Motor neuron (in vitro differentiated cells): ENCODE measurements at regions not wholly inside any gene's neighbourhood (a gene's known extent, or its start where the extent isn't known, plus 50 kb on each side); places are given as distances from the start of the nearest gene placed in this dataset.

Source experiments
- ATAC-seq, 8 experiments: fragments of 200-7000 bp; cut with Tn5 transposase; replicated peaks in 6 of 8; 2 replicates each; pipeline ENCODE4 v1.8.0; 2021; ENCODE audit warnings: mild to moderate bottlenecking in 8 of 8, moderate library complexity in 8 of 8
- H3K27ac ChIP-seq, 2 donors: fragments of 250-450 bp; sonication (Bioruptor Pico); 2 replicates each; pipeline ENCODE4 v1.9.0; 2021; ENCODE audit warnings: antibody characterized with exemption in 2 of 2, mild to moderate bottlenecking in 2 of 2, moderate library complexity in 1 of 2
- H3K4me1 ChIP-seq, 2 donors: fragments of 250-450 bp; sonication (Bioruptor Pico); replicated peaks in 1 of 2; 2 replicates each; pipeline ENCODE4 v1.6.1; 2021; ENCODE audit warnings: antibody characterized with exemption in 2 of 2, mild to moderate bottlenecking in 2 of 2, moderate library complexity in 1 of 2
- H3K4me3 ChIP-seq, 5 donors: fragments of 250-450 bp; sonication (Bioruptor Pico); 2 replicates each; pipeline ENCODE4 v1.9.0; 2021; ENCODE audit warnings: antibody characterized with exemption in 5 of 5, mild to moderate bottlenecking in 5 of 5, moderate library complexity in 4 of 5
- WGBS, 10 experiments: fragments of 450-650 bp; shearing (Covaris generic); methylation state at CpG; one replicate each; pipeline ENCODE4 v1.0.0; 2022; 5-methylcytosine and 5-hydroxymethylcytosine counted together
- in situ Hi-C, 9 experiments: fragments of 400-800 bp; cut with MboI; loops; one replicate each; pipeline ENCODE4 v1.15.0; 2021; ENCODE audit warnings: low sequenced_read_pairs in 9 of 9, low pct_unique_long_range_greater_than_20kb in 2 of 9; ENCODE audit not compliant: unreplicated experiment in 9 of 9

DNA sequence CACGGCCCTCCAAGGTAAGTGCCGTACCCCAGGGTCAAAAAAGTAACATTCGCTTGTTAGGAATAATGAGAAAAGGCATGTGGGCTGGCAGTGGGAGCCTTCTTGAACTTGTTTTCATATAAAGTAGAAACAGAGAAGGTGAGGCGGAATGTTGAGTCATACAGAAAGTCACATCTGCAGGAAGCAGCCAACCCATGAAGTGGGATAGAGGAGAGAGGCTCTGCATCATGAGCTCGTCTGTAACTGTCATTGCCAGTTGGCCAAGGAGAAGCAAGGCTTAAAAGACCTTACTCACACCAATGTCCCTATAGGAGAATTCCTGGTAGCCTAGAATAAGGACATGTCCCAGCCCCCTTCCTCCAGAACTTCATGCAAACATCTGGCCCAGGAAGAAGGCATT is 253.3 kb downstream of the BUD13 start:
- H3K4me3 ChIP-seq: no peak overlapping the region
- in situ Hi-C loops: no loop called here
- 8 to 100% (median 82%) methylated on average over 1 to 5 of the region's 5 CpGs; no CpG with 5 or more reads in 2 of the 10 experiments for whole genome bisulfite sequencing, 10 experiments
- H3K4me1 ChIP-seq: no peaks in the 10 kb centered on the region
- no peak overlapping the region for H3K27ac ChIP-seq
- ATAC-seq: no peak

DNA sequence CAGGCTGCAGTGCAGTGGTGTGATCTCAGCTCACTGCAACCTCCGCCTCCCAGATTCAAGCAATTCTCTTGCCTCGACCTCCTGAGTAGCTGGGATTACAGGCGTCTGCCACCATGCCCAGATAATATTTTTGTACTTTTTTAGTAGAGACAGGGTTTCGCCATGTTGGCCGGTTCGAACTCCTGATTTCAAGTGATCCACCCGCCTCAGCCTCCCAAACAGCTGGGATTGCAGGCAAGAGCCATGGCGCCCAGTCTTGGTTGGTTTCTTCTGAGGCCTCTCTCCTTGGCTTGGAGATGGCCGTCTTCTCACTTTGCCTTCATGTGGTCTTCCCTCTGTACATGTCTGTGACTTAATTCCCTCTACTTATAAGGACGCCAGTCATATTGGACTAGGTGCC is 254.6 kb downstream of the BUD13 start:
- 40 to 100% (median 84%) methylated on average over 1 to 8 of the region's 10 CpGs; no CpG with 5 or more reads in 3 of the 10 experiments for WGBS, 10 experiments
- H3K27ac ChIP-seq: no peak overlapping the region
- no peak overlapping the region for H3K4me3 ChIP-seq
- H3K4me1 ChIP-seq: no peaks in the 10 kb centered on the region
- no peak for ATAC-seq
- in situ Hi-C loops: no loop called here

DNA sequence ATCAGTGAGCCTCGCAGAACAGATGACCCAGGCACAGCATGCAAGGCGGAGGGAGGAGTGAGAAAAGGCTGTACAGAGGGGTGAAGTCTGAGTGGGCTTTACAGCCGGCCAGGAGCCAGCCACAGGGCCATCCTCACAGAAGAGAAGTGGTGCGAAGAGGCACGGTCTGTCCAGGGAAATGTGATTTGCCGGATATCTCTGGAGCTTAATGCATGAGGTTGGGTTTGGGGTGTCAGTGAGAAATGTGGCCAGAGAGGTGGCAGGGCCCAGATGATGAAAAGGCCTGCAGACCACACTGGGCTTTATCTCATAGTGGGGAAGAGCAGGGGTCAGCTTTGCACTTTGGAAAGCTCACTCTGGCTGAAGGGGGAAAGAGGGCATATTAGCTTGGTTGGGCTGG is 255.2 kb downstream of the BUD13 start:
- no peak for ATAC-seq
- in situ Hi-C loops: no loop called here
- no peak overlapping the region for H3K27ac ChIP-seq
- H3K4me1 ChIP-seq: no peaks in the 10 kb centered on the region
- 58 to 100% (median 79%) methylated on average over 2 to 4 of the region's 6 CpGs; no CpG with 5 or more reads in 6 of the 10 experiments for WGBS, 10 experiments
- no peak overlapping the region for H3K4me3 ChIP-seq

DNA sequence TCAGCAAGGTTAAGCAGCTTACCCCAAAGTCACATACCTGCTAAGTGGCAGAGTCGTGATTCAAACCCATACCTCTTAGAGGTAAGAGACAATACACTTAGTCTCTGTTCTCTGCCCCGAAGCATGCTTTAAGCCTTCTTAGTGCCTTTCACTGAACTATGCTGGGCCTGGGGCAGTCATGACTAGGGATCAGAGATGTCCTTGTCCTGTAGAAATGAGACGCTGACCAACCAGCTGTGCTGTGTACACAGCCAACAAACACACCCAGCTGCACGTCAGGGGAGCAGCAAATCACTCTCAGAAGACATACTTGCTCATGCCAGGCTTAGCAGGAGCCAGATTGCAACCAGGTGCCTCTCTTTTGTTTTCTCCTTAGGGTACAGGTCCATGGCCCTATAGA is 255.7 kb downstream of the BUD13 start:
- Histone ChIP-seq H3K27ac (no peak overlapping the region), H3K4me1 (no peaks in the 10 kb centered on the region), H3K4me3 (no peak overlapping the region)
- in situ Hi-C loops: no loop called here
- WGBS, 10 experiments: 0 to 100% (median 78%) methylated on average over 1 to 3 of the region's 4 CpGs; no CpG with 5 or more reads in 4 of the 10 experiments
- no peak for ATAC-seq

DNA sequence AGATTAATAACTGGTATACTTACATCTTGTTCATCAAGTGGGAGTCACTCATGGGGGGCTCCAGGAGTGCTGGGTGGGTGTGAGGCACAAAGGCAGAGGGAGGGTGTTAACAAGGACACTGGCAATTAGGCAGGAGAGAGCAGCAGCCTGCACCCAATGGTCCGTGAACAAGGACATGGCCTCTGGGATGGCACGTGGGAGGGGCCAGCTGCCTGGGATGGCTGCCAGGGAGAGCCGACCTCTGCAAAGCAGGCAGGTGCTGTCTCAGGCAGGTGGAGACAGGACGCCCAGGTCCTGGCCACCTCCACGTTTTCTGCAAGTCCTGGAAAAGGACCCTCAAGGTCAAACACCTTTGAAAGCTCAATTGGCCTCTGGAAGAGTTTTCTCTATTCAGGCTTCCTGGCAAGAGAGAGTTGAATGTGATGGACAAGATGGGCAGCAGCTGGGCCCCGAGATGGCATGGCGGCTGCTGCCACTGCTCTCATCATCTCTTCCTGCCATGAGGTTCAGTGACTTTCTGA is 257.1 kb downstream of the BUD13 start:
- WGBS, 10 experiments: 36 to 100% (median 40%) methylated on average over 1 to 4 of the region's 7 CpGs; no CpG with 5 or more reads in 5 of the 10 experiments
- no peak overlapping the region for H3K27ac ChIP-seq
- in situ Hi-C loops: no loop called here
- no peak overlapping the region for H3K4me3 ChIP-seq
- H3K4me1 ChIP-seq: peaks cover 11 to 13% of the 10 kb centered on the region in 2 donors
- no peak for ATAC-seq

DNA sequence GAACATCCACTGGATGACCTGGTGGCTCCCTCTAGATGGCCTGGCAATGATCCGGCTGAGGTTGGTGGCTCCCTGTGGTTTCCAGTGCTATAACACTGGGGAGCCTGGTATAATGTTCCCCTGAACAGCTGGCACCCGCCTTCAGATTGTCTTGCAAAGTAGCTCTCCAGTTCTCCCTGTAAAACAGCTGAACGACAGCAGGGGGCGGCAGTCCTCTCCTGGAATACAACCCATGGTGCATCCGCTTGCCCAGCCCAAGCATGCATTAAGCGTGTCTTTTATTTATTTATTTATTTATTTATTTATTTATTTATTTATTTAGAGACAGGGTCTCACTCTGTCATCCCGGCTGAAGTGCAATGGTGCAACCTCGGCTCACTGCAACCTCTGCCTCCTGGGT is 258.9 kb downstream of the BUD13 start:
- WGBS, 10 experiments: 17 to 100% (median 86%) methylated on average over 1 to 7 of the region's 8 CpGs; no CpG with 5 or more reads in 2 of the 10 experiments
- in situ Hi-C loops: no loop called here
- H3K4me3 ChIP-seq: no peak overlapping the region
- peaks cover 17 to 21% of the 10 kb centered on the region in 2 donors for H3K4me1 ChIP-seq
- H3K27ac ChIP-seq: no peak overlapping the region
- peak in 3 of 8 experiments; percentile 50 to 53 (median 52) for ATAC-seq

DNA sequence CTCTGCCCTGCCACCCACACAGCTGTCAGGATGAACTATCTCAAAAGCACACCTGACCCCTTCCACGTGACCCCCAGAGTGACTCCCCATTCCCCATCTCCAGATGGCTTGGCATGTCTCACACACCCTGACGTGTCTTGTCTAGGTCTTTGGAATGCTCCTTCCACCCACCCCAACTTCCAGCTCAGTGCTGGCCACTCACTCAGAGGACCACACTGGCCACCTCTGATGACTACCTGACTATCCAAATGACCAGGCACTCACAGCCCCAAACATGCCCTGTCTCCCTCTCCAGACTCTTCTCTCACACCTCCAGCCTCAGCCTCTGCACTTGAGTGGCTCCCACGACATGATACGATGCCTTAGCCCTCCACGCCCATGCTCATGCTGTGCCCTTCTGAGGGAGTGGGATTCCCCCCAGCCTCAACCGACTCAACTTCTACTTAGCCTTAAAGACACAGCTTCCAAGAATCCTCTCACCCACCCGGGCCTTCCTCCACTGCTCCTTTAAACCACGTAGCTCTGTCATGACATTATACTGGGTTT is 259.4 kb downstream of the BUD13 start:
- H3K4me3 ChIP-seq: no peak overlapping the region
- no peak for ATAC-seq
- H3K27ac ChIP-seq: no peak overlapping the region
- WGBS, 10 experiments: 0 to 91% (median 72%) methylated on average over 1 to 7 of the region's 8 CpGs; no CpG with 5 or more reads in 4 of the 10 experiments
- peaks cover 17 to 21% of the 10 kb centered on the region in 2 donors for H3K4me1 ChIP-seq
- in situ Hi-C loops: no loop called here

DNA sequence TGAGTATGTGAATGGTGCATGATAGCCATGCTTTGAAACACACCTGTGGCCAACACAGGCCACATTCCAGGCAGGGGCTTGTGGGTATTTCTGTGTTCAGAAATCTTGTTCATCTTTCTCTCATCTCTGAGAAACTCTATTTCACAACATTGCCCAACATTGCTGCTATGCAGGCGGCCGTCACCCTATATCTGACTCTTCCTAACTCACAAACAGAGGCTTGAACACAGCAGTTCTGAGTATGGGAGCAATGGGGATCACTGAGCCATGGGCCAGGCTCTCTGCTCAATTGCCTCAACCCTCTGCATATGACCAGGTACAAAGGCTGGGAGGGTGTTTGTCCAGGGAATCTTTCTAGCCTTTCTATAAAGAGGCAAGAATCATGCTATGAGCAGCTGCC is 259.9 kb downstream of the BUD13 start:
- Histone ChIP-seq H3K4me1 (peaks cover 17 to 21% of the 10 kb centered on the region in 2 donors), H3K27ac (no peak overlapping the region), H3K4me3 (no peak overlapping the region)
- ATAC-seq: no peak
- 100% methylated on average over 2 of the region's 2 CpGs; no CpG with 5 or more reads in 9 of the 10 experiments for WGBS, 10 experiments
- in situ Hi-C loops: no loop called here

DNA sequence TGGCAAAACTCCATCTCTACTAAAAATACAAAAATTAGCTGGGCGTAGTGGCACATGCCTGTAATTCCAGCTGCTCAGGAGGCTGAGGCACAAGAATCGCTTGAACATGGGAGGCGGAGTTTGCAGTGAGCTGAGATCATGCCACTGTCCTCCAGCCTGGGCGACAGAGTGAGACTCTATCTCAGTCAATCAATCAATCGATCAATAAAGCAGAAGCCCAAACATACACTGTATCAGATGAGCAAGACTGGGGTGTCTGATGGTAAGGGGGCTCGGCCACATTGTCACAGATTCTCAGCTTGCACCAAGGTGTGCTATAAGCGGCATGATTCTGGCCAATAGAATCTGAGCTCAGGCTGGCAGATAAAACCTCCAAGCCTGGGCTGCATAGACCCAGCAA is 261.1 kb downstream of the BUD13 start:
- in situ Hi-C loops: no loop called here

DNA sequence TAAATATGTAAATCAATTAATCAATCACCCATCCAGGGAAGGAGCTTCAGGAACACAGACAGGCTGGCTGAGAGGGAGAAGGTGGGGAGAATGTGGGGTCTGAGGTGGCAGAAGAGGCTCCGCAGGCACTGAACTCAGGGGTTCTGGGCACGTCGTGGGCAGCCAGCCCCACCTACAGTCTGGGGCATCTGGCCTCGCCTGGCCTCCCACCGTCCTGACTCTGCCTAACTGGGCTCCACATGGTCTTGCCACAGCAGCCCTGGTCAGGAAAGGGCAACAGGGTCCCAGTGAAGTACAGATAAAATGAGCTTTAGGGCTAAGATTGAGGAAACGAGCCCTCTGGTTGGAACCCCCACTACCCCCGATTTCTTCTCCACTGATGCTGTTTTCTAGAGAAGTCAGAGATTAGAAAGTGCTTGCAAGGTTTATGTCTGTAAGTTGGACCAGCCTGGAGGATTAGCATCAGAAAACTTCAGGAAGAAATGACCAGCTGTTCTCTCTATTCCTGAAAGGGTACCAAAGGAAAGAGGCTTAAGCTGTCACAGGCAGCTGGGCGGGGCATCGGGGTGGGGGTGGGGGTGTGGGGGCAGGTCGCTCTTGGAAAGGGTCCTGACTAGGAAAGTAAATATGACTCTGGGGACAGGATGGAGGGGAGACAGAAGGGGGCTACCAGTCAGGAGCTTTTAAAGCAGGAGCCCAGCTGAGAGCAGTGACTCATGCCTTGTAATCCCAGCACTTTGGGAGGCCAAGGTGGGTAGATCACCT is 261.7 kb downstream of the BUD13 start:
- H3K4me3 ChIP-seq: no peak overlapping the region
- in situ Hi-C loops: no loop called here
- peaks cover 25 to 28% of the 10 kb centered on the region in 2 donors for H3K4me1 ChIP-seq
- WGBS, 10 experiments: 0 to 100% (median 10%) methylated on average over 1 to 3 of the region's 10 CpGs; no CpG with 5 or more reads in 5 of the 10 experiments
- peak in 4 of 8 experiments; percentile 10 to 41 (median 26) for ATAC-seq
- peak overlapping the region in 1 of 2 donors; percentile 27 for H3K27ac ChIP-seq

More for the DNA sequence above, 261.1 kb downstream of the BUD13 start:
- WGBS, 10 experiments: 18 to 100% (median 65%) methylated on average over 1 to 4 of the region's 7 CpGs; no CpG with 5 or more reads in 6 of the 10 experiments
- Histone ChIP-seq H3K4me1 (peaks cover 19 to 22% of the 10 kb centered on the region in 2 donors), H3K27ac (no peak overlapping the region), H3K4me3 (no peak overlapping the region)
- peak in 3 of 8 experiments; percentile 18 to 31 (median 27) for ATAC-seq

DNA sequence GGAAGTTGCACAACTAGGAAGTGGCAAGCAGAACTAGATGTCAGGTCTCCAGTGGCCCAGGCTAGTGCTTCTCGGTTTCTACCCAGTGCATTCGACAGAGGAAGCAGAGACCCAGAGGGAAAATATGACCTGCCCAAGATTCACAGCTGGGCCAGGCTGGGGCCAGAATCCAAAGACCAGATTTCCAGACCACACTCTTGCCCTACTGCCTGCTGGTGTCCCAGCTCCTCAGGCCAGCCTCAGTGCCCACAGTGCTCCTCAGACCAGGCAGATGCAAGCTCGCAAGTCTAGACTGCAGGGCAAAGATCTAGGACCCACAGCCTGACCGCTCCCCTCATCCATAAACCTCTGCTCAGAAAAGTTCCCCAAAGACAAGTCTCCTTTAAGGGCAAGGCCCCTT is 262.6 kb downstream of the BUD13 start:
- peaks cover 34 to 37% of the 10 kb centered on the region in 2 donors for H3K4me1 ChIP-seq
- ATAC-seq: no peak
- no peak overlapping the region for H3K4me3 ChIP-seq
- WGBS, 10 experiments: 0 to 100% (median 88%) methylated on average over 1 to 2 of the region's 4 CpGs; no CpG with 5 or more reads in 5 of the 10 experiments
- no peak overlapping the region for H3K27ac ChIP-seq
- in situ Hi-C loops: no loop called here

DNA sequence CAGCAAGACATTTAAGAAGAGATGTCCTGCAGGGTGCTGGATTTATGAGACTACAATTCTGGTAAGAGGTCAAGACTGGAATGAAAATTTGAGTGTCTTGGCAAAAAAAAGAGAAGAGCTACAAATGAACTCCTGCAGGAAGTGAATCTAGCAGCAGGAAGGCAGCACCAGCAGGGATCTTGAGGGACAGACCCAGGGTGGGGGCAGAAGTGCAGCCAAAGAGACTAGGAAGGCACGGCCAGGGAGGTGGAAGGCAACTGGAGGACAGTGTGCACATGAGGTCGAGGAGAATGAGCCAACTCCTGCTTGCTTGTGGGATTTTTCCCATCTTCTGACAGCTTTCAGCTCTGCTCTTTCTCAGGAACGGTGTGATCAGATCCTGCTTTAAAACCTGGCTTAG is 263.2 kb downstream of the BUD13 start:
- no peak for ATAC-seq
- Histone ChIP-seq H3K4me1 (peaks cover 40 to 43% of the 10 kb centered on the region in 2 donors), H3K27ac (no peak overlapping the region), H3K4me3 (no peak overlapping the region)
- in situ Hi-C loops: no loop called here
- 0 to 88% (median 65%) methylated on average over 1 to 3 of the region's 3 CpGs; no CpG with 5 or more reads in 3 of the 10 experiments for WGBS, 10 experiments
